Caco-2 (cell line): ENCODE measurements at regions not wholly inside any gene's neighbourhood (a gene's known extent, or its start where the extent isn't known, plus 50 kb on each side); places are given as distances from the start of the nearest gene placed in this dataset.

Experiments
- BruUV-seq: library from RNA; stranded (reverse); fragments of 400-500 nt; replicated peaks from 2 replicates; lab custom pipeline; 2021; lab: Mats Ljungman, UMichigan
- CTCF ChIA-PET: fragments of 300-600 bp; sonication (Branson Sonifier 250); formaldehyde crosslinking; loops from one replicate; lab custom pipeline; 2022; ENCODE audit warnings: antibody characterized with exemption; lab: Charles Lee
- POLR2A ChIA-PET: fragments of 300-600 bp; sonication (Branson Sonifier 250); formaldehyde crosslinking; loops from one replicate; lab custom pipeline; 2022; ENCODE audit warnings: antibody characterized with exemption; lab: Charles Lee
- DNase-seq, 2 experiments: peaks; one replicate each; pipeline versions ENCODE4 v3.0.0 to v3.0.0-alpha.2; 2020 to 2022
- H3K27me3 ChIP-seq: replicated peaks from 2 replicates; pipeline ENCODE4 v1.6.0; 2011; ENCODE audit warnings: low read length; ENCODE audit not compliant: control insufficient read depth, insufficient read depth
- H3K36me3 ChIP-seq: 2 replicates; pipeline ENCODE4 v1.5.1; 2011; ENCODE audit warnings: low read length; ENCODE audit not compliant: control insufficient read depth, insufficient read depth
- H3K4me1 ChIP-seq: fragments of 250-450 bp; sonication (Bioruptor Pico); 2 replicates; pipeline ENCODE4 v1.5.1; 2020; ENCODE audit warnings: mild to moderate bottlenecking
- H3K4me3 ChIP-seq: 2 replicates; pipeline ENCODE4 v1.5.1; 2011; ENCODE audit warnings: low read depth, mild to moderate bottlenecking, control low read depth, low read length
- H3K9me3 ChIP-seq: fragments of 250-450 bp; sonication (Bioruptor Pico); 2 replicates; pipeline ENCODE4 v1.5.1; 2020; ENCODE audit warnings: mild to moderate bottlenecking, moderate library complexity
- H3K27ac Mint-ChIP-seq: one replicate; pipeline ENCODE4 v1.8.0; 2022; ENCODE audit warnings: mixed read lengths; ENCODE audit not compliant: unreplicated experiment
- H3K27me3 Mint-ChIP-seq: one replicate; pipeline ENCODE4 v1.8.0; 2022; ENCODE audit warnings: mixed read lengths; ENCODE audit not compliant: insufficient read depth, unreplicated experiment
- H3K36me3 Mint-ChIP-seq: one replicate; pipeline ENCODE4 v1.8.0; 2022; ENCODE audit warnings: mild to moderate bottlenecking, mixed read lengths; ENCODE audit not compliant: insufficient read depth, unreplicated experiment
- H3K4me1 Mint-ChIP-seq: one replicate; pipeline ENCODE4 v1.8.0; 2022; ENCODE audit warnings: low read depth, mixed read lengths; ENCODE audit not compliant: unreplicated experiment
- H3K4me3 Mint-ChIP-seq: one replicate; pipeline ENCODE4 v1.8.0; 2022; ENCODE audit warnings: mild to moderate bottlenecking, moderate library complexity, mixed read lengths; ENCODE audit not compliant: unreplicated experiment
- H3K9me3 Mint-ChIP-seq: one replicate; pipeline ENCODE4 v1.8.0; 2022; ENCODE audit warnings: mixed read lengths; ENCODE audit not compliant: unreplicated experiment
- CTCF ChIP-seq, 2 experiments: fragments of 200-600 bp in 1 of 2; IDR thresholded peaks; 1 replicate in 1 of 2; 2 replicates in 1 of 2; pipeline versions ENCODE4 v1.5.1 to v1.8.0; 2011 to 2022; ENCODE audit warnings: antibody characterized with exemption in 1 of 2, control low read depth in 1 of 2, inconsistent platforms in 1 of 2, low read depth in 1 of 2, low read length in 1 of 2, mild to moderate bottlenecking in 1 of 2, moderate library complexity in 1 of 2; ENCODE audit not compliant: insufficient read depth in 1 of 2, severe bottlenecking in 1 of 2, unreplicated experiment in 1 of 2
- intact Hi-C: fragments of 100-400 bp; cut with micrococcal nuclease; formaldehyde crosslinking; loops from one replicate; pipeline ENCODE4 v1.10.0; 2022; ENCODE audit not compliant: unreplicated experiment

- intact Hi-C loops, result no loop called here
- Mint-ChIP-seq H3K9me3 (no peaks in the 10 kb centered on the region), H3K4me3 (no peak overlapping the region), H3K27ac (no peak overlapping the region), H3K36me3 (no peaks in the 10 kb centered on the region), H3K4me1 (no peaks in the 10 kb centered on the region), H3K27me3 (peaks cover 12% of the 10 kb centered on the region)
- CTCF ChIA-PET, result no interaction called here
- no peak for TF ChIP-seq CTCF (IDR thresholded peaks at IDR 0.05; ENCODE audit: insufficient read depth in 1 of 2, low read depth in 1 of 2, low read length in 1 of 2, severe bottlenecking in 1 of 2, unreplicated experiment in 1 of 2)
- POLR2A ChIA-PET, result no interaction called here
- BruUV-seq, result no TSS peak
- Histone ChIP-seq H3K27me3 (peaks cover 2% of the 10 kb centered on the region), H3K4me1 (no peaks in the 10 kb centered on the region), H3K9me3 (no peaks in the 10 kb centered on the region), H3K4me3 (no peak overlapping the region), H3K36me3 (no peaks in the 10 kb centered on the region)
- DNase-seq, result no peak
Measured at GRCh38 chr6:1504465-1504864, 105.2 kb upstream of the FOXC1 start.

GRCh38 chr6:1507251-1507650 lies 102.5 kb upstream of the FOXC1 start:
- TF ChIP-seq CTCF (IDR thresholded peaks at IDR 0.05; ENCODE audit: insufficient read depth in 1 of 2, low read depth in 1 of 2, low read length in 1 of 2, severe bottlenecking in 1 of 2, unreplicated experiment in 1 of 2), result no peak
- H3K36me3 ChIP-seq, result no peaks in the 10 kb centered on the region
- no peak for DNase-seq
- peaks cover 6% of the 10 kb centered on the region for H3K27me3 Mint-ChIP-seq
- H3K27me3 ChIP-seq, result no peaks in the 10 kb centered on the region
- no peaks in the 10 kb centered on the region for H3K9me3 Mint-ChIP-seq
- no TSS peak for BruUV-seq
- no peak overlapping the region for H3K4me3 Mint-ChIP-seq
- intact Hi-C loops, result no loop called here
- no peak overlapping the region for H3K27ac Mint-ChIP-seq
- ChIA-PET POLR2A (no interaction called here), CTCF (no interaction called here)
- H3K4me1 ChIP-seq, result no peaks in the 10 kb centered on the region
- no peaks in the 10 kb centered on the region for H3K9me3 ChIP-seq
- H3K36me3 Mint-ChIP-seq, result no peaks in the 10 kb centered on the region
- no peak overlapping the region for H3K4me3 ChIP-seq
- no peaks in the 10 kb centered on the region for H3K4me1 Mint-ChIP-seq

DNA sequence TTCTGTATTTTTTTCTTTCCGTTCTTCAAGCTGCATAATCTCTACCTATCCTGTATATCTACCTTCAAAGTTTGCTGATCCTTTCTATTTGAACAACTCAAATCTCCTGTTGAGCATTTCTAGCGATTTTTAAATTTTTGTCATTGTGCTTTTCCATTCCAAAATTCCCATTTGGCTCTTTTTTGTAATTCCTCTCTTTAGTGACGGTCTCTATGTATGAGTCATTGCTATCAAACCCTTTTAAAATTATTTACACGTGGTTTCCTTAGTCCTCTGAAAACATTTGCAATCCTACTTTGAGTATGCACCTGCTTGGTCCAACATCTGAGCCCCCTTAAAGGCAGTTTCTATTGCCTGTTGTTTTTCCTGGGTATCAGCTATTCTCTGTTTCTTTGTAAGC lies 100.5 kb upstream of the FOXC1 start:
- no peak for TF ChIP-seq CTCF (IDR thresholded peaks at IDR 0.05; ENCODE audit: insufficient read depth in 1 of 2, low read depth in 1 of 2, low read length in 1 of 2, severe bottlenecking in 1 of 2, unreplicated experiment in 1 of 2)
- Mint-ChIP-seq H3K27ac (no peak overlapping the region), H3K4me1 (no peaks in the 10 kb centered on the region), H3K36me3 (no peaks in the 10 kb centered on the region), H3K4me3 (no peak overlapping the region), H3K27me3 (peaks cover 6% of the 10 kb centered on the region), H3K9me3 (no peaks in the 10 kb centered on the region)
- no peaks in the 10 kb centered on the region for H3K4me1 ChIP-seq
- H3K4me3 ChIP-seq, result no peak overlapping the region
- H3K36me3 ChIP-seq, result no peaks in the 10 kb centered on the region
- ChIA-PET CTCF (interaction anchor here (0.7 kb wide), 1 partner anchor 43 kb away, joined by 5 read pairs; no protein-coding TSS in a partner anchor), POLR2A (no interaction called here)
- DNase-seq, result no peak
- intact Hi-C loops, result no loop called here
- no TSS peak for BruUV-seq
- H3K27me3 ChIP-seq, result no peaks in the 10 kb centered on the region
- H3K9me3 ChIP-seq, result no peaks in the 10 kb centered on the region
